Hippocampal formation (tissue), 2 donors: ENCODE measurements at regions not wholly inside any gene's neighbourhood (a gene's known extent, or its start where the extent isn't known, plus 50 kb on each side); places are given as distances from the start of the nearest gene placed in this dataset.
"Not testable (repeated sequence)": the region's sequence is repeated elsewhere in the genome, so short reads cannot be mapped to it uniquely, and the experiment has no call there.

Source experiments
- DNase-seq, 2 donors: peaks; one replicate each; lab custom pipeline; 2025; lab: John Stamatoyannopoulos, UW

DNA sequence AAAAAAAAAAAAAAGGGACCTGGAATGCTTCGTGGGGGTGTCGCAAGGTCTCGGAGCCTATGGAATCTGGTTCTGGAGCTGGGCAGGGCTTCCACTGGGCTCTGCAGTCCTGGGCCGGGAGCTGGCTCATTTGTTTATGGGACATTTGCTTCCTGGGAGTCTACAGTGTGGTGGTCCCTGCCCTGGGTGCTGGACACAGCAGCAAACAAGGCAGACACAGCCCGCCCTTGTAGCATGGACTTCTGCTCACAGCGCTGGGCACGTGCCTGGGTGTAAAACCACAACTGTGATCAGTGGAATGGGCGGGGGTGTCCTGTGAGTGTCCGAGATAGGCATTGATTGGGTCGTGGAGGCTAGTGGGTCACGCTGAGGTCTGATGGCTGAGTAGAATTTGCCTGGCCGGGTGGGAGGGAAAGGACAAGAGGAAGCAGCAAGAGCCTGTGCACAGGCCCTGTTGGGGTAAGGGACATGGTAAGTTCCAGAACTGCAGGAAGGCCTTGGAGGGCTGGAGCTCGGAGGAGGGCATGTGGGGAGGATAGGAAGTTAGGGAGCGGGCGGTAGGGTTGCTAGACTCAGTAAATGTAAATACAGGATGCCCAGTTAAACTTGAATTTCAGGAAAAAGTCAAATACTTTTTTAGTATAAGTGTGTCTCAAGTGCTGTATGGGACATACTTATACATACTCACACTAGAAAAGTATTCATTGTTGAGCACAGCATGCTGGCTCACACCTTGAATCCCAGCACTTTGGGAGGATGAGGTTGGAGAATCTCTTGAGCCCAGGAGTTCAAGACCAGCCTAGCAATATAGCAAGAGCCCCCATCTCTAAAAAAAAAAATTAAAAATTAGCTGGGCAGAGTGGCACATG lies 61.3 kb upstream of the PMEPA1 start:
- no peak for DNase-seq

- not testable (repeated sequence) for DNase-seq
Measured at GRCh38 chr20:57770401-57770800, 60.6 kb upstream of the PMEPA1 start.

DNA sequence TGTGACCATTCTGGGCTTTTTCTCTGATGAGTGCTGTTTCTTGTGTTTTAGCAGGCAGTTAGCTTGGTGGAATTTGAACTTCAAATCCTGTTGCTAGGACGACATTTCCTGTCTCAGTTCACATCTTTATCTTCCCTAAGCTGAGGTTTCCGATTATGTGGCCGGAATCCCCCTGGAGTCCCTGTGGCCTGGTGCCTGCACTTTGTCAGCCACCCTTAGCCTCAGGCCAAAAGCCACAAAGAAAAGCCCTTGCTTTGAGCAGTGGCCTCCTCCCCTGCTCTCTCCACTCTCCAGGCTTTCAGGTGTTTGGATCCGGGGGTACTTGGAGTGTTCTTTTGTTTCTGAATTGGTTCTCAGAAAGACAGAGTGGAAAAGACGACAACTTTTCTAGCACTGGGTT lies 59.9 kb upstream of the PMEPA1 start:
- no peak for DNase-seq

GRCh38 chr20:57768519-57768918 lies 58.7 kb upstream of the PMEPA1 start:
- DNase-seq = no peak

- no peak for DNase-seq
Measured at GRCh38 chr20:57767441-57767840, 57.6 kb upstream of the PMEPA1 start.

- no peak for DNase-seq
Measured at GRCh38 chr20:57763235-57763595, 53.4 kb upstream of the PMEPA1 start.

DNA sequence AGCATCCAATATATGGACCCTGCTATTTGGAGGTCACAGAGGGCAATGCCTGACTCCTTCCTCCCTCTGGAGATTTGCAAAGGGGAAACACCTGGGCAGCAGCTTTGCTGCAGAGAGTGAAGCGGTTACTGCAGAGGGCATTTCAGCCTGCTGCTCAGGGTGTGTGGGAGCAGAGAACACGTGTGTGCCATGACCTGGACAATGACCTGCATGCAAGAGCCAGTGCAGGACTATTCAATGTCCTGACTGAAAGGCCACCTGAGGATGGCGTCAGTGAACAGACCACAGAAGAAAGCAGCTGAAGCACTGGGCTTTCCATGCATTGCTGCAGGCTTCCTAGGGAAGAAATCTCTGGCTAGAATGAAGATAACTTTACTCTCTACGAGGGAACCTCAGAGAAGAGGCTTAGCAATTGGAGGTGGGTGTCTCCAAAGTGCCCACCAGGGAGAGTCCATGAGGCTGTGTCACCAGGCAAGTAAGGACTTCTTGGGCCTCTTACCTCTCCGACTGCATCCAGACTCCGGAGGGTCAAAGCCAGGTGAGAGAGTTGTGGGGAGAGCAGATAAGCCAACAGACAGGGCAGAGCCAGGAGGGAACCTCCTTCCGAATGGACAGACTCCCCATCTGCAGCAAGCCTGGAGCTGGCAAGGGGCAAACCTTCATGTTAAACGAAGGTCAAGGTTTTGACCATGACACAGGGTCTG lies 52.9 kb upstream of the PMEPA1 start:
- no peak for DNase-seq

- no peak for DNase-seq
Measured at GRCh38 chr20:57761413-57761734, 51.6 kb upstream of the PMEPA1 start.

DNA sequence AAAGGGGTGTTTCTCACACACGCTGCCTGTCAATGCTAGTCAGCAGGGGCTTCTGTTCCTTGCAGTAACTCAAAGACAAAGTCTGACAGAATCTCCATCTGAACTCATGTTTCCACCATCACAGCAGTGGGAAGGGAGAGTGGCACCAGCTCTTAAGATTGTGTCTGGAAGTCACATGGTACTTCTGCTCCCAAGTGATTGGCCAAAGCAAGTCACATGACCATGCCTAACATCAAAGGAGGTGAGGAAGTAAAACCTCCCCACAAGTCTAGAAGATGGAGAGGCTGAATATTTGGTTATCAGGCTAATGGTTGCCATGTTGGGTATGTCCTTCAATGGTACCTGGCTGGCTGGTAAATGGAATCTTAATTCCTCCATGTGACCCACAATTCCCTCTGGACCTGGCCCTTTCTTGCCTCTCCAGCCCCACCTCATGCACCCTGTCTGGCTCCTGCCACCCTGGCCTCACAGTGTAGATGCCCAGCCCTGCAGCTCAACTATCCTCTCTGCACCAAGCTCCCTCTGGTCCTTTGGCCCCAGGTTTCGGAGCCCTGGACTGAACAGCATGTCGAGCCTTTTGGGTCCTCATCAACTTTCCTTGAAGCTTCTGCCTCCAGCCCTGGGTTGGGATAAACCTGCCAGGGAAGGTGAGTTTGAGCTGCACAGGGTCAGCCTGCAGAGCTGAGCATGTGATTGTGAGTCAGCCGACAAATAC lies 51.0 kb upstream of the PMEPA1 start:
- no peak for DNase-seq

DNA sequence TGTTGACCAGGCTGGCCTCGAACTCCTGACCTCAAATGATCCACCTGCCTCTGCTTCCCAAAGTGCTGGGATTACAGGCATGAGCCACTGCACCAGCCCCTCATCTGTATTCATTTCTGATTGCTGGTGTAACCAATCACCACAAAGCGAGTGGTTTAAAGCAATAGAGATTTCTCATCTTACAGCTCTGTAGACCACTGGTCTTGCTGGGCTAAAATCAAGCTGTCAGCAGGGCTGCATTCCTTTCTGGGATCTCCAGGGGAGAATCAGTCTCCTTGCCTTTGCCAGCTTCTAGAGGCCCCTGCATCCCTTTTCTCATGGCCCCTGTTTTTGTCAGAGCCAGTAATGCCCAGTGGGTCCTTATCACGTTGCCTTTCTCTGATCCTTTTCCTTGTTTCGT lies 49.9 kb upstream of the PMEPA1 start:
- DNase-seq = no peak
